Vagina (tissue), 2 donors: ENCODE measurements at regions not wholly inside any gene's neighbourhood (a gene's known extent, or its start where the extent isn't known, plus 50 kb on each side); places are given as distances from the start of the nearest gene placed in this dataset.

Source experiments
- DNase-seq, 2 donors: peaks; one replicate each; pipeline ENCODE4 v3.0.0-alpha.2; 2017; ENCODE audit errors: extremely low spot score in 2 of 2
- H3K27ac ChIP-seq: fragments of 200-600 bp; sonication (generic); one replicate; pipeline ENCODE4 v1.5.1; 2019
- H3K27me3 ChIP-seq: fragments of 200-600 bp; sonication (generic); one replicate; pipeline ENCODE4 v1.5.1; 2019
- H3K36me3 ChIP-seq, 2 donors: fragments of 200-600 bp; sonication (generic); one replicate each; pipeline ENCODE4 v1.5.1; 2017 to 2019
- H3K4me1 ChIP-seq: fragments of 200-600 bp; sonication (generic); one replicate; pipeline ENCODE4 v1.5.1; 2019
- H3K4me3 ChIP-seq, 2 donors: fragments of 200-600 bp; sonication (generic); 1 replicate in 1 of 2; 2 replicates in 1 of 2; pipeline ENCODE4 v1.5.1; 2016 to 2019
- H3K9me3 ChIP-seq: fragments of 200-600 bp; sonication (generic); one replicate; pipeline ENCODE4 v1.5.1; 2019
- CTCF ChIP-seq, 3 experiments: fragments of 450-650 bp in 2 of 3; fragments of 200-600 bp in 1 of 3; sonication (generic) in 1 of 3; IDR thresholded peaks; one replicate each; pipeline ENCODE4 v1.5.1; 2017 to 2019; ENCODE audit warnings: antibody characterized with exemption in 3 of 3, mild to moderate bottlenecking in 2 of 3, moderate library complexity in 2 of 3
- POLR2A ChIP-seq, 2 donors: fragments of 450-650 bp; IDR thresholded peaks; one replicate each; pipeline ENCODE4 v1.6.1; 2017; ENCODE audit warnings: antibody characterized with exemption in 2 of 2, mild to moderate bottlenecking in 2 of 2, moderate library complexity in 2 of 2
- POLR2AphosphoS5 ChIP-seq, 2 donors: sonication (generic); formaldehyde crosslinking; IDR thresholded peaks; one replicate each; pipeline ENCODE4 v1.9.0; 2017; ENCODE audit warnings: antibody characterized with exemption in 2 of 2, mild to moderate bottlenecking in 2 of 2, low read depth in 1 of 2; ENCODE audit not compliant: insufficient read depth in 1 of 2
- intact Hi-C: fragments of 100-400 bp; cut with DNase I; formaldehyde crosslinking; loops from one replicate; pipeline ENCODE4 v1.15.1; 2023

- H3K36me3 ChIP-seq = no peaks in the 10 kb centered on the region
- no peak for DNase-seq
- no peaks in the 10 kb centered on the region for H3K27me3 ChIP-seq
- intact Hi-C loops = no loop called here
- H3K4me1 ChIP-seq = no peaks in the 10 kb centered on the region
- no peaks in the 10 kb centered on the region for H3K9me3 ChIP-seq
- no peak overlapping the region for H3K4me3 ChIP-seq
- H3K27ac ChIP-seq = no peak overlapping the region
- no peak for TF ChIP-seq CTCF (IDR thresholded peaks at IDR 0.05)
- TF ChIP-seq POLR2AphosphoS5 (IDR thresholded peaks at IDR 0.05; ENCODE audit: insufficient read depth in 1 of 2, low read depth in 1 of 2) = no peak
- no peak for TF ChIP-seq POLR2A (IDR thresholded peaks at IDR 0.05)
Observed at GRCh38 chr4:157564218-157564617, 343.7 kb downstream of the GRIA2 start.

GRCh38 chr4:157558016-157558415 is 337.5 kb downstream of the GRIA2 start:
- Histone ChIP-seq H3K9me3 (no peaks in the 10 kb centered on the region), H3K27ac (no peak overlapping the region), H3K4me3 (no peak overlapping the region), H3K4me1 (no peaks in the 10 kb centered on the region), H3K27me3 (no peaks in the 10 kb centered on the region), H3K36me3 (no peaks in the 10 kb centered on the region)
- intact Hi-C loops = no loop called here
- no peak for DNase-seq
- TF ChIP-seq CTCF (IDR thresholded peaks at IDR 0.05) (no peak), POLR2AphosphoS5 (IDR thresholded peaks at IDR 0.05; ENCODE audit: insufficient read depth in 1 of 2, low read depth in 1 of 2) (no peak), POLR2A (IDR thresholded peaks at IDR 0.05) (no peak)

- Histone ChIP-seq H3K4me3 (no peak overlapping the region), H3K36me3 (no peaks in the 10 kb centered on the region), H3K9me3 (no peaks in the 10 kb centered on the region), H3K27ac (no peak overlapping the region), H3K27me3 (no peaks in the 10 kb centered on the region), H3K4me1 (no peaks in the 10 kb centered on the region)
- TF ChIP-seq CTCF (IDR thresholded peaks at IDR 0.05) (no peak), POLR2A (IDR thresholded peaks at IDR 0.05) (no peak), POLR2AphosphoS5 (IDR thresholded peaks at IDR 0.05; ENCODE audit: insufficient read depth in 1 of 2, low read depth in 1 of 2) (no peak)
- no peak for DNase-seq
- intact Hi-C loops = no loop called here
Observed at GRCh38 chr4:157550028-157550427, 329.5 kb downstream of the GRIA2 start.

- intact Hi-C loops = no loop called here
- DNase-seq = no peak
- H3K36me3 ChIP-seq = no peaks in the 10 kb centered on the region
- H3K4me3 ChIP-seq = no peak overlapping the region
- no peaks in the 10 kb centered on the region for H3K27me3 ChIP-seq
- H3K4me1 ChIP-seq = no peaks in the 10 kb centered on the region
- peaks cover 5% of the 10 kb centered on the region for H3K9me3 ChIP-seq
- TF ChIP-seq CTCF (IDR thresholded peaks at IDR 0.05) = no peak
- TF ChIP-seq POLR2AphosphoS5 (IDR thresholded peaks at IDR 0.05; ENCODE audit: insufficient read depth in 1 of 2, low read depth in 1 of 2) = no peak
- TF ChIP-seq POLR2A (IDR thresholded peaks at IDR 0.05) = no peak
- no peak overlapping the region for H3K27ac ChIP-seq
Observed at GRCh38 chr4:157527954-157528353, 307.4 kb downstream of the GRIA2 start.

- Histone ChIP-seq H3K27me3 (no peaks in the 10 kb centered on the region), H3K4me1 (no peaks in the 10 kb centered on the region), H3K27ac (no peak overlapping the region), H3K9me3 (no peaks in the 10 kb centered on the region), H3K36me3 (no peaks in the 10 kb centered on the region), H3K4me3 (no peak overlapping the region)
- DNase-seq = no peak
- no peak for TF ChIP-seq CTCF (IDR thresholded peaks at IDR 0.05)
- no peak for TF ChIP-seq POLR2AphosphoS5 (IDR thresholded peaks at IDR 0.05; ENCODE audit: insufficient read depth in 1 of 2, low read depth in 1 of 2)
- no peak for TF ChIP-seq POLR2A (IDR thresholded peaks at IDR 0.05)
- intact Hi-C loops = no loop called here
Observed at GRCh38 chr4:157521906-157522305, 301.4 kb downstream of the GRIA2 start.
